GM23338 (cell line): ENCODE measurements at regions not wholly inside any gene's neighbourhood (a gene's known extent, or its start where the extent isn't known, plus 50 kb on each side); places are given as distances from the start of the nearest gene placed in this dataset.

Experiments used
- CTCF ChIP-seq, 2 experiments: fragments of 200-600 bp in 1 of 2; sonication (generic) in 1 of 2; conservative IDR thresholded peaks; 2 replicates each; pipeline versions ENCODE4 v1.5.1 to v1.6.1; 2016 to 2017; ENCODE audit warnings: antibody characterized with exemption in 2 of 2, low read depth in 2 of 2, mild to moderate bottlenecking in 2 of 2, moderate library complexity in 1 of 2
- EZH2 ChIP-seq: fragments of 200-600 bp; sonication (generic); IDR thresholded peaks from one replicate; pipeline ENCODE4 v1.8.0; 2017; ENCODE audit warnings: antibody characterized with exemption, mild to moderate bottlenecking, low read depth; ENCODE audit not compliant: unreplicated experiment
- EZH2phosphoT487 ChIP-seq: fragments of 200-600 bp; sonication (generic); IDR thresholded peaks from one replicate; pipeline ENCODE4 v1.8.1; 2018; ENCODE audit warnings: antibody characterized with exemption; ENCODE audit not compliant: unreplicated experiment
- POLR2AphosphoS5 ChIP-seq: IDR thresholded peaks from 2 replicates; pipeline ENCODE4 v1.6.1; 2016; ENCODE audit warnings: antibody characterized with exemption, low read depth

- TF ChIP-seq POLR2AphosphoS5 (no peak), CTCF (conservative IDR thresholded peaks at IDR 0.05; ENCODE audit: low read depth in 2 of 2) (peak in 1 of 2 experiments; percentile 23; a peak in 2 of 4 replicates), EZH2 (no peak), EZH2phosphoT487 (no peak)
These were observed 1231.9 kb upstream of the C9orf72 start for GRCh38 chr9:28805197-28805596.
